Activated T-helper 9 cell treated with anti-CD3 and anti-CD28 coated beads, Interleukin-2, amount 50 U/mL, for 16 hours (primary cell): ENCODE measurements at regions not wholly inside any gene's neighbourhood (a gene's known extent, or its start where the extent isn't known, plus 50 kb on each side); places are given as distances from the start of the nearest gene placed in this dataset.

Experiments used
- DNase-seq: peaks from one replicate; pipeline ENCODE4 v3.0.0-alpha.2; 2020; ENCODE audit warnings: low read depth

- no peak for DNase-seq
Observed at GRCh38 chr16:86868786-86869185, 290.4 kb downstream of the FOXL1 start.

- DNase-seq, result no peak
Observed at GRCh38 chr16:86869288-86870022, 291.1 kb downstream of the FOXL1 start.

DNA sequence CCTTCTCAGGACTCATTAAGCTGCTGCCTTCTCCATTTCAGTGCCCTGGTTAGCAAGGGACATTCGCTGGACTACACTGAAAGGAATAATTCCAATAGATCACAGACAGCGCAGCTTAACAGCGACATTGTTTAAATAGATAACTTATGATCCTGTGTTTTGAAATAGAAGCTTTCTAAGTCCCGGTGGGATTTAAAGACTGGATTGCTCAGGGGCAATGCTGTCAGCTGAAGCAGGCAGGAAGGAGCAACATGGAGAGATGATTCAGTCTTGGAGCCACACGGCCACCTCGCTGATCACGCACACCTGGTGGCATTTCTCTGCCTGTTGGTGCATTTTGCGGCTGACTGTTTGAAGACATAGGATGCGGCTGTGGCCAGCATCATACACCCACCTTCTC, 292.0 kb downstream of the FOXL1 start:
- DNase-seq, result no peak

DNA sequence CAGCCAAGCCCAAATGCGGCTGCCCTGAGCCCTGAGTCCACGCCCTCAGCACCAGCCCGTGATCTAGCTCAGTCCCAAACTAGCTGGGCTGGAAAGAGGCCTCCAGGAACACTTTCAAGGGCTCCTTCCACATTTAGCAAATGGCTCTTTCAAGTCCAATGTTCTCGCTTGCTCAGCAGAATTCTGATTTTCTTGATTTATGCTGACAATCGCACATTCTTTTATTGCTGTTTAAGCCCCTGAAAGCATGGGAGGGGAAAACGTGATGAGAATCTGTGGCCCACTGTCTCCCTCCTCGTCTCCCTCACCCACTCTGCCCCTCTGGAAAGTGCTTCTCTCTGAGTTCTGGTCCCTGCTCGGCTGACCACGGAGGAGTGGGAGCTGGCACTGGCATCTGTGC, 293.8 kb downstream of the FOXL1 start:
- DNase-seq, result no peak

DNA sequence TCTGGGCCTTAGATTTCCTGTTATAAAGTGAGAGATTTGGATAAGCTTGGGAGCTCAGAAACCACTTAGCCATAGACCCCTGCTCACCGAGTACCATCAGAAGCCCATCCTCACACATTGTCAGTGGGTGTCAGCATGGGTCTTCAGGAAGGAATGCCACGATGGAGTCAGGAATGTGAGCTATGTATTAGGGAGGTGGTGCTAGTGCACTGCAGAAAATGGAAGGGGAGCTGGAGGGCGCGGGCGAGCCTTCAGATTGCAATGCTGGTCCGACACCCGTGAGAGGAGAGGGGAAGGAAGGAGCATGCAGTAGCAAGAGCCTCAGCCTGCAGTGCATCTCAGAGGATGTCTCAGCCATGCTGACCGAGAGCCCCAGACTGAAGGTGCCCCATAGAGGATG, 294.5 kb downstream of the FOXL1 start:
- DNase-seq, result no peak

DNA sequence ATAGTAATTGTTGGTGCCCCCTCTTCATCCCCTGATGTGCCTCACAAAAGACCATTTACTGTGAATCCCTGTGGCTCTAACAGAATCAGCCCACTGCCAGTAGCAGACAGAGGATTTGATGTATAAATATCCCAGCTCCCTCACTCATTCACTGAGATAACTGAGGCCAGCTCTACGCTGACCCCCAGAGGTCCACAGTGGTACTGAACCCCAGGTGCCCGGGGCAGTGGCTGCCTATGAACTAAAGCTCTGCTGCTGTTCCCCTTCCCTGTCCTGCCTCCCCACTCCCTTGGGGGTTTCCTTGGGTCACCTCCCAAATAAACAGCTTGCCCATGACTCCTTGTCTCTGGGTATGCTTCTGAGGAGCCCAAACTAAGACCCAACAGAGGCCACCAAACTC, 295.8 kb downstream of the FOXL1 start:
- no peak for DNase-seq

GRCh38 chr16:86876499-86876898, 298.1 kb downstream of the FOXL1 start:
- DNase-seq, result no peak

DNA sequence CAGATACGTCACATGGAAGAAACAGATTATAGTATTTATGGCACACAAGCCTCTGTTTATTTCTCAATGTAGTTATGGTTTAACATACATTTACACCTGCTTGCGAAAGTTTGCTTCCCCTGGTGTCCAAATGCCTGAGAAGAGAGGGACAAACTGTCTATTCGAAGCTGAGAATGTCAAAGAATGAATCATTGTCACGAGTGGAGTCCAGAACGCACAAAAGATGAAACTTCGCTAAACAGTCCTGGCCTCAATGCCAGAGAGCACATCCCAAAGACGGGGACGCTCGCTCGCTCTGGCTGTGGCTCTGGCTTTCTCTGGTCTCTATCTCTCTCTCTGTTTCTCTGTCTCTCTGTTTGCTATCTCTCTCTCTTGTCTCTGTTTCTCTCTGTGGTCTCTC, 298.8 kb downstream of the FOXL1 start:
- no peak for DNase-seq

DNA sequence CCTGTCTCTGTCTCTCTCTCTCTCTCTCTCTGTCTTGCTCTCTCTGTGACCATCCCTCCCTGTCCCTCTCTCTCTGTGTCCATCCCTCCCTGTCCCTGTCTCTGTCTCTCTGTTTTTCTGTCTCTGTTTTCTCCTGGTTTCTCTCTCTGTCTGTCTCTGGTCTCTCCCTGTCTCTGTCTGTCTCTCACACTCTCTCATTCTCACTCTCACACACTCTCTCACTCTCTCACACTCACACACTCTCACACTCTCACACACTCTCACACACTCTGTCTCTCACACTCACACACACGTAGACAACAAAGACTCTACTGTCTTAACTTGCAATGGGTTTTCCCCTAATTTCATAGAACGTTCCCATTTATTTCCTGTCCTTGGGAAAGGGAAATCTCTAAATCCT, 299.5 kb downstream of the FOXL1 start:
- DNase-seq, result no peak

- no peak for DNase-seq
Observed at GRCh38 chr16:86878236-86879080, 300.1 kb downstream of the FOXL1 start.

DNA sequence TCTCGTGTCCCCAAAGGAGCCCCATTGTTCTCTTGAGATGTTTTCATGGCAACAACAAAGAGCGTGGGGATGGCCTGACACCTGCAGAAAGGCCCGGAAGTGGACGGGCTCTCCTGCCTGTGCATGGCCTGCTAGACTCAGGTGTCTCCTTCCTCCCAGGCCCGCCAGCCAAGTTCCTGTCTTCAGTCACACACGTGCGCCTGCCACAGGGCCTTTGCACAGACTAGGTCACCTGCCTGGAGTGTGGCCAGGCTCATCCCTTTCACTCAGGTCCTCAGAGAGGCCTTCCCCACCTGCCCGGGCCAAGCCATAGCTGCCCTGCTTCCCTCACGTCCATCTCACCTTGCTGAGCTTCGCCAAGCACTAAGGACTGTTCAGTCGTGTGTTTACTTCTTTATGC, 300.9 kb downstream of the FOXL1 start:
- DNase-seq, result no peak

DNA sequence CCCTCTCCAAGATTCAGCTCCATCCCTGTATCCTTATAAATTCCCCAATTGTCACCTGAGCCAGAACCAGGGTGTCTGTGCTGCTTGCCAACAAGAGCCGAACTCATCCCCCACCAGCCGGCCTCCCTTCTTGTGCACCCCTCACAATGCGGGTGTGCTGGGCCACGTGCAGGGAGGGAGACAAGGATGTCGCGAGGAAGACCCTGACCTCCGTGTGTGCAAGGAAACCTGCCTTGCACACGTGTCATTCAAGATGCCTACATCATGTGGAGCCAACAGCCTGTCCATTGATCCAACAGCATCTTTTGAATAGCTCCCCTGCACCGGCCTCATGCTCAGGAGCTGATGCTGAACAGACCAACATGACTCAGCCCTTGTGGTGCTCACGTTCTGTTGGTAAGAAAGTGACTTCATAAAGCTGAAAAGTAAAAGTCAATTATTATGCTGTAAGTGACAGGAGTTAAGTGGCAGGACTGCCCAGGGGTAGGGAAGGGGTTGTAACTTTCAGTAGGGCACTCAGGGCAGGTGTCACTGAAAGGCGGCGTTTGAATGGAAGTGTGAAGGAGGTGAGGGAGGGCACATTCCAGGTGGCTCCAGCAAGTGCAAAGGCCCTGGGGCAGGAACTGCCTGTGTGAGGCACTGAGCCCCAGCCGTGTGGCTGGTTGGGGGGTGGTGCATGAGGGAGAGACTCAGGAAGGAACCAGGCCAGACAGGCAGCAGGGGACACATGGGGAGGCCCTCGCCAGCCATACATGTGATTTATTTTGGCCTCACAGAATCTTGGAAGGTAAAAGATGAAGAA, 302.2 kb downstream of the FOXL1 start:
- DNase-seq, result no peak

DNA sequence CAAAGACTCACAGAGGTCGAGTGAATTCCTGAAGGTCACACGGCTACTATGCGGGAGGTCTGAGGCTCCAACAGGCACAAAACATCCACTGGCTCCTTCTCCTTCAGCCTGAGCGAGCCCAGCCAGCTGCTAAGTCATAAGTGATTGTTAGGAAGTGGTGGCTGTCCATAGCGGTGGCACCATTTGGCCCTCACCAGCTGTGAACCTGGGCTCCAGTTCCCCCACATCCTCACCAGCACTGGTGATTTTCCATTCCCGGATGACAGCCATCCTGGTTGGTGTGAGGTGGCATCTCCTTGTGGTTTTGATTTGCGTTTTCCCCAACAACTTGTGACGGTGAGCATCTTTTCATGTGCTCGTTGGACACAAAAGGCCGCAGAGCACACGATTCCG, 302.8 kb downstream of the FOXL1 start:
- DNase-seq, result no peak

- DNase-seq, result no peak
Observed at GRCh38 chr16:86881861-86882273, 303.5 kb downstream of the FOXL1 start.

GRCh38 chr16:86882586-86883280, 304.4 kb downstream of the FOXL1 start:
- DNase-seq, result no peak

GRCh38 chr16:86883583-86884389, 305.4 kb downstream of the FOXL1 start:
- DNase-seq, result no peak

DNA sequence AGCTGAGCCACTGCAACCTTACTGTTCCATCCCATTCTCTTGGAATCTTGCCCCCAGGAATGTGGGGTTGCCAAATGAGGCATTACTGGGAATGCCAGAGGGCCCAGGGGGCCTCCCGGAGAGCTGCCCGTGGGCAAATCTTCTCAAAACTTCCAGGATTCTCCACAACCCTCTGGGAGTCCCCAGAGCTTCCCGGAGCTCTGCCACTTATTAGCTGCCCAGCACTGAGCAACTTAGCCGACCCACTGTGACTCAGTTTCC, 306.0 kb downstream of the FOXL1 start:
- DNase-seq, result no peak

- no peak for DNase-seq
Observed at GRCh38 chr16:86885139-86885538, 306.8 kb downstream of the FOXL1 start.

DNA sequence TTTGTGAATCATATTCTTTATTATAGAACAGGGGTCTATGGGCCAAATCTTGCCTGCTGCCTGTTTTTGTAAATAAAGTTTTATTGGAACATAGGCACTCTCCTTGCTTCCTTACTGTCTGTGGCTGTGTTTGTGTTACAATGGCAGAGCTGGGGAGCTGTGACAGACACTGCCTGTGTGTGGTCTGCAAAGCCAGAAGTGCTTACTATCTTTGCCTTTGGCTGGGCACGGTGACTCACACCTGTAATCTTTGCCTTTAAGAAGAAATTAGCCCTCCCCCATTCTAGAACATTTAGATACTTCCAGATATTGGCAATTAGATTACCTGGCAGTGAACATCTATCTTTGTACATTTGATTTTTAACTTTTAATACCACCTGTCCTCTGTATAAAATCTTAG, 308.3 kb downstream of the FOXL1 start:
- DNase-seq, result no peak

GRCh38 chr16:86887416-86887815, 309.1 kb downstream of the FOXL1 start:
- DNase-seq, result no peak

GRCh38 chr16:86888231-86889053, 310.1 kb downstream of the FOXL1 start:
- DNase-seq, result no peak
